NCI-H2227 (cell line): ENCODE measurements at regions not wholly inside any gene's neighbourhood (a gene's known extent, or its start where the extent isn't known, plus 50 kb on each side); places are given as distances from the start of the nearest gene placed in this dataset.

Source experiments
- DNase-seq: peaks from one replicate; lab custom pipeline; 2025; ENCODE audit not compliant: unreplicated experiment; lab: John Stamatoyannopoulos, UW

GRCh38 chr16:63602206-63602927 is 1519.5 kb downstream of the CDH11 start:
- DNase-seq, result no peak

- no peak for DNase-seq
Measured at GRCh38 chr16:63596716-63597115, 1525.1 kb downstream of the CDH11 start.

- no peak for DNase-seq
Measured at GRCh38 chr16:63592852-63593251, 1529.0 kb downstream of the CDH11 start.

- DNase-seq, result no peak
Measured at GRCh38 chr16:63581570-63581969, 1540.3 kb downstream of the CDH11 start.

- no peak for DNase-seq
Measured at GRCh38 chr16:63578791-63579190, 1542.6 kb upstream of the CDH8 start.

- no peak for DNase-seq
Measured at GRCh38 chr16:63577891-63578290, 1541.7 kb upstream of the CDH8 start.

- DNase-seq, result no peak
Measured at GRCh38 chr16:63575041-63575440, 1538.8 kb upstream of the CDH8 start.

GRCh38 chr16:63568164-63568563 is 1531.9 kb upstream of the CDH8 start:
- DNase-seq, result no peak

GRCh38 chr16:63563819-63564505 is 1527.7 kb upstream of the CDH8 start:
- DNase-seq, result no peak

- DNase-seq, result no peak
Measured at GRCh38 chr16:63553980-63554379, 1517.7 kb upstream of the CDH8 start.

- DNase-seq, result no peak
Measured at GRCh38 chr16:63539276-63539675, 1503.0 kb upstream of the CDH8 start.

GRCh38 chr16:63530974-63531373 is 1494.7 kb upstream of the CDH8 start:
- DNase-seq, result no peak

GRCh38 chr16:63530208-63530607 is 1494.0 kb upstream of the CDH8 start:
- DNase-seq, result no peak

GRCh38 chr16:63527404-63527803 is 1491.2 kb upstream of the CDH8 start:
- DNase-seq, result no peak

GRCh38 chr16:63516394-63516793 is 1480.2 kb upstream of the CDH8 start:
- DNase-seq, result no peak

GRCh38 chr16:63512910-63513309 is 1476.7 kb upstream of the CDH8 start:
- DNase-seq, result no peak

GRCh38 chr16:63497408-63497807 is 1461.2 kb upstream of the CDH8 start:
- DNase-seq, result no peak

- DNase-seq, result no peak
Measured at GRCh38 chr16:63496282-63496681, 1460.0 kb upstream of the CDH8 start.

- no peak for DNase-seq
Measured at GRCh38 chr16:63488955-63489354, 1452.7 kb upstream of the CDH8 start.

GRCh38 chr16:63481060-63481459 is 1444.8 kb upstream of the CDH8 start:
- DNase-seq, result no peak

GRCh38 chr16:63473725-63474124 is 1437.5 kb upstream of the CDH8 start:
- no peak for DNase-seq

GRCh38 chr16:63467513-63467912 is 1431.3 kb upstream of the CDH8 start:
- no peak for DNase-seq

- no peak for DNase-seq
Measured at GRCh38 chr16:63462316-63462715, 1426.1 kb upstream of the CDH8 start.
